Neutrophil (primary cell): ENCODE measurements at regions not wholly inside any gene's neighbourhood (a gene's known extent, or its start where the extent isn't known, plus 50 kb on each side); places are given as distances from the start of the nearest gene placed in this dataset.

Experiments
- H3K27ac ChIP-seq: fragments of 200-600 bp; sonication (generic); 2 replicates; pipeline ENCODE4 v1.5.1; 2016; ENCODE audit warnings: mild to moderate bottlenecking, moderate library complexity
- H3K27me3 ChIP-seq: fragments of 200-600 bp; sonication (generic); 2 replicates; pipeline ENCODE4 v1.6.0; 2016; ENCODE audit warnings: mild to moderate bottlenecking
- H3K36me3 ChIP-seq: fragments of 200-600 bp; sonication (generic); 2 replicates; pipeline ENCODE4 v1.5.1; 2017
- H3K4me1 ChIP-seq, 2 experiments: fragments of 200-600 bp in 1 of 2; sonication (generic) in 1 of 2; 1 replicate in 1 of 2; 2 replicates in 1 of 2; pipeline versions ENCODE4 v1.5.1 to v1.6.1; 2013 to 2016; ENCODE audit warnings: low read depth in 1 of 2, low read length in 1 of 2, mild to moderate bottlenecking in 1 of 2, moderate library complexity in 1 of 2; ENCODE audit not compliant: control insufficient read depth in 1 of 2, insufficient read depth in 1 of 2
- H3K4me3 ChIP-seq, 2 experiments: fragments of 200-600 bp in 1 of 2; sonication (generic) in 1 of 2; 1 replicate in 1 of 2; 2 replicates in 1 of 2; pipeline ENCODE4 v1.5.1; 2013 to 2016; ENCODE audit warnings: low read depth in 1 of 2, low read length in 1 of 2, mild to moderate bottlenecking in 1 of 2, moderate library complexity in 1 of 2
- H3K9me3 ChIP-seq: fragments of 200-600 bp; sonication (generic); 2 replicates; pipeline ENCODE4 v1.5.1; 2016
- TF ChIP-seq, protein P1 (sequence below): fragments of 200-600 bp; sonication (generic); IDR thresholded peaks from 2 replicates; pipeline ENCODE4 v1.5.1; 2016; ENCODE audit warnings: antibody characterized with exemption

DNA sequence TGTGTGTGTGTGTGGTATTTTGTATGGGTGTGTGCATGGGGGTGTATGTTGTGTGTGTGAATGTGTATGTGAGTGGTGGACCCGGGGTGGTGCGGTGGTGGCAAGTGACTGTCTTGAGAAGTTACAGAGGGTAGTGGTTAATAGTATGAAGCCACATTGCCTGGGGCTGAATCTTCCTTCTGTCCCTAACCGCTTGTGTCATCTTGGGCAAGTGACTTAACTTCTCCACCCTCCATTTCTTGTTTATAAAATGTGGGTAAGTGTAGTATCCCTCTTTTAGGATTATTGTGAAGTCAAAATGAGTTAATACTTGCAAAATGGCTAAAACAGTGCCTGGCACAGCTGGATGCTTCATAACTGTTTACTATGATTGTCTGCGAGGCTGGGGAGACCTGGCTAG is 63.5 kb downstream of the MYCN start:
- no peaks in the 10 kb centered on the region for H3K4me1 ChIP-seq
- no peaks in the 10 kb centered on the region for H3K9me3 ChIP-seq
- H3K27me3 ChIP-seq = no peaks in the 10 kb centered on the region
- H3K4me3 ChIP-seq = no peak overlapping the region
- no peaks in the 10 kb centered on the region for H3K36me3 ChIP-seq
- TF ChIP-seq, protein P1, sequence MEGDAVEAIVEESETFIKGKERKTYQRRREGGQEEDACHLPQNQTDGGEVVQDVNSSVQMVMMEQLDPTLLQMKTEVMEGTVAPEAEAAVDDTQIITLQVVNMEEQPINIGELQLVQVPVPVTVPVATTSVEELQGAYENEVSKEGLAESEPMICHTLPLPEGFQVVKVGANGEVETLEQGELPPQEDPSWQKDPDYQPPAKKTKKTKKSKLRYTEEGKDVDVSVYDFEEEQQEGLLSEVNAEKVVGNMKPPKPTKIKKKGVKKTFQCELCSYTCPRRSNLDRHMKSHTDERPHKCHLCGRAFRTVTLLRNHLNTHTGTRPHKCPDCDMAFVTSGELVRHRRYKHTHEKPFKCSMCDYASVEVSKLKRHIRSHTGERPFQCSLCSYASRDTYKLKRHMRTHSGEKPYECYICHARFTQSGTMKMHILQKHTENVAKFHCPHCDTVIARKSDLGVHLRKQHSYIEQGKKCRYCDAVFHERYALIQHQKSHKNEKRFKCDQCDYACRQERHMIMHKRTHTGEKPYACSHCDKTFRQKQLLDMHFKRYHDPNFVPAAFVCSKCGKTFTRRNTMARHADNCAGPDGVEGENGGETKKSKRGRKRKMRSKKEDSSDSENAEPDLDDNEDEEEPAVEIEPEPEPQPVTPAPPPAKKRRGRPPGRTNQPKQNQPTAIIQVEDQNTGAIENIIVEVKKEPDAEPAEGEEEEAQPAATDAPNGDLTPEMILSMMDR = no peak
- no peak overlapping the region for H3K27ac ChIP-seq

DNA sequence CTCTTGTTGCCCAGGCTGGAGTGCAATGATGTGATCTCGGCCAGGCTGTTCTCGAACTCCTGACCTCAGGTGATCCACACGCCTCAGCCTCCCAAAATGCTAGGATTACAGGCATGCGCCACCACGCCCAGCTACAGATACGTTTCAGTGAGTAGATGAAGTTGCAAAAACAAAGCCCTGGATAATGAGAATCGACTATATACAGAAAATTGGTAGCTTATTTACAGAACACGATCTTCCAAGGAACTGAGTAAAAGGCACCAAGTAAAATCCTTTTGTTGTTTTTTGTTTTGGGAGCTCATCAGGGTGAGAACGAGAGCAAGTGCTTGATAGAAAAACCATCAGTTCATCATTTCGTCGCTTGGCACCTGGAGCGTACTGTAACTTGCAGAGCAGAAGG is 62.8 kb downstream of the MYCN start:
- Histone ChIP-seq H3K27me3 (no peaks in the 10 kb centered on the region), H3K27ac (no peak overlapping the region), H3K36me3 (no peaks in the 10 kb centered on the region), H3K9me3 (no peaks in the 10 kb centered on the region), H3K4me1 (no peaks in the 10 kb centered on the region), H3K4me3 (no peak overlapping the region)
- TF ChIP-seq, protein P1 = no peak

DNA sequence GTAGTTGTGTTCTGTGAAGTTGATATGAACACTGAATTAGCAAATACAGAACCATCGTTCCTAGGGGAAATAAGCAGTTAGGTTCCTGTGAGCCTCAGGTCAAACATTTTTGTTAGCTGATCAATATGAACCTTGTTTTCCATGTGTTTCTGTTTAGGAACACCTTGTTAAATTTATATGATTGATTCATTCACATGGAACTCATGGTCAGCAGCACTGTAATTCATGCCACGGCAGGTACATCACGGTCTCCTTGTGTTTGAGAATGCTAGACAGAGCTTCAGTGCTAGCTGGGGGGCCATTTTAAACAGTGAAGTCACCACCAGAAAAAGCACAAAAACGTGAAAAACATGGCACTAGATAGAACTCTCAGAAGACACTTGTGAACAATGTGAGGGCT is 62.2 kb downstream of the MYCN start:
- TF ChIP-seq, protein P1 = no peak
- no peaks in the 10 kb centered on the region for H3K4me1 ChIP-seq
- no peaks in the 10 kb centered on the region for H3K27me3 ChIP-seq

DNA sequence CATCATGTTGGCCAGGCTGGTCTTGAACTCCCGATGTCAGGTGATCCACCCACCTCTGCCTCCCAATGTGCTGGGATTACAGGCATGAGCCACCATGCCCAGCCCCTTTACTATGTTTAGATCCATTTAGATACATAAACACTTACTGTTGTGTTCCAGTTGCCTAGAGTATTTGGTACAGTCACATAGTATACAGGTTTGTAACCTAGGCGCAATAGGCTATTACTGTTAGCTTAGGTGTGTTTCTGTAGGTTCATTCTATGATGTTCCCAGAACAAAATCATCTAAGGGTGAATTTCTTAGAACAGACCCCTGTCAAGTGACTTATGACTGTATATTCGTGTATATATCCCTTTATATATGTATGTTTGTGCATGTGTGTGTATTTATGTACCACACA is 61.8 kb downstream of the MYCN start:
- Histone ChIP-seq H3K9me3 (no peaks in the 10 kb centered on the region), H3K27ac (no peak overlapping the region), H3K27me3 (no peaks in the 10 kb centered on the region), H3K4me1 (no peaks in the 10 kb centered on the region), H3K4me3 (no peak overlapping the region), H3K36me3 (no peaks in the 10 kb centered on the region)
- TF ChIP-seq, protein P1 = no peak

More for the DNA sequence above, 62.2 kb downstream of the MYCN start:
- Histone ChIP-seq H3K36me3 (no peaks in the 10 kb centered on the region), H3K9me3 (no peaks in the 10 kb centered on the region), H3K27ac (no peak overlapping the region), H3K4me3 (no peak overlapping the region)

DNA sequence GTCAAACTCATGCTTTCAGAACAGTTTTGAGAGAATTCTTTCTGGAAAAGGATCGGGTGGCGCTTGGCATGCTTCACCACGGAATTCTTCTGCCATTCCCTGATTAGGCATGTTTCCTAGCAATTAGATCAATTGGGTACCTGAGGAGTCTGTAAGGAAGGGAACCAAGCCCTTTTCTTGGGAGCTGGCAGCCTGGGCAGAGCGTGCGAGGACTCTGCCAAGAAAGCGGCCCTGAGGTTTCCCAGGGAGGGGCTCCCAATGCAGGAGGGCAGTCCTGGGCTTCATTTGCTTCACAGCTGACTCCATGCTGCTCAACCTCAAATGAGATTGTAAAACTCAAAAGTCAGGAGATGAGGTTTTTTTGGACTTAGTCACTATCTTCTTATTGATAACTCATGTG is 60.3 kb downstream of the MYCN start:
- Histone ChIP-seq H3K9me3 (no peaks in the 10 kb centered on the region), H3K27me3 (no peaks in the 10 kb centered on the region), H3K36me3 (no peaks in the 10 kb centered on the region), H3K27ac (no peak overlapping the region), H3K4me3 (no peak overlapping the region), H3K4me1 (no peaks in the 10 kb centered on the region)
- TF ChIP-seq, protein P1 = no peak
